Cardiac fibroblast (primary cell): ENCODE measurements at regions not wholly inside any gene's neighbourhood (a gene's known extent, or its start where the extent isn't known, plus 50 kb on each side); places are given as distances from the start of the nearest gene placed in this dataset.

Source experiments
- DNase-seq, 2 donors: peaks; one replicate each; pipeline versions ENCODE4 v3.0.0 to v3.0.0-alpha.2; 2010; ENCODE audit warnings: low read depth in 2 of 2
- H3K4me3 ChIP-seq, 2 donors: replicated peaks in 1 of 2; 1 replicate in 1 of 2; 2 replicates in 1 of 2; pipeline ENCODE4 v1.5.1; 2011; ENCODE audit warnings: low read depth in 2 of 2, low read length in 2 of 2, mild to moderate bottlenecking in 2 of 2, moderate library complexity in 1 of 2
- TF ChIP-seq, protein P1 (sequence below): IDR thresholded peaks from one replicate; pipeline ENCODE4 v1.5.1; 2011; ENCODE audit warnings: low read depth, mild to moderate bottlenecking, low read length, inconsistent platforms

DNA sequence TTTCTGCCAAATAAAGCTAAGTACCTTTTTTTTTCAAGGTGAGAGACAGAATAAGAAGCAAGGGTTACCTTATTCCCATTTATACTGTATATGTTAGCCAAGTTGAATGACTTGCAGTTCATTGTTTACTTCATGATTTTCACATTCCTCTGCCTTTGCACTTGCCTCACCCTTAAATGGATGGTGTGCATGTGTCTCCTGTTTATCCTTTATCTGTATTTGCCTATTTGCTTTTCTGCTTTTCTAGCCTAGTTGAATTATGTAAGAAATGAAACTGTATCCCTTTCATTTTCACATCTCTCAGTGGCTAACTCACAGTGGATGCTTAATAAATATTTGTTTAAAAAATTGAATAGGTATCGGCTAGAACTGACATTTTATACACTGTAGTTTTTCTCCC lies 200.8 kb upstream of the ST8SIA4 start:
- DNase-seq = no peak
- TF ChIP-seq, protein P1, sequence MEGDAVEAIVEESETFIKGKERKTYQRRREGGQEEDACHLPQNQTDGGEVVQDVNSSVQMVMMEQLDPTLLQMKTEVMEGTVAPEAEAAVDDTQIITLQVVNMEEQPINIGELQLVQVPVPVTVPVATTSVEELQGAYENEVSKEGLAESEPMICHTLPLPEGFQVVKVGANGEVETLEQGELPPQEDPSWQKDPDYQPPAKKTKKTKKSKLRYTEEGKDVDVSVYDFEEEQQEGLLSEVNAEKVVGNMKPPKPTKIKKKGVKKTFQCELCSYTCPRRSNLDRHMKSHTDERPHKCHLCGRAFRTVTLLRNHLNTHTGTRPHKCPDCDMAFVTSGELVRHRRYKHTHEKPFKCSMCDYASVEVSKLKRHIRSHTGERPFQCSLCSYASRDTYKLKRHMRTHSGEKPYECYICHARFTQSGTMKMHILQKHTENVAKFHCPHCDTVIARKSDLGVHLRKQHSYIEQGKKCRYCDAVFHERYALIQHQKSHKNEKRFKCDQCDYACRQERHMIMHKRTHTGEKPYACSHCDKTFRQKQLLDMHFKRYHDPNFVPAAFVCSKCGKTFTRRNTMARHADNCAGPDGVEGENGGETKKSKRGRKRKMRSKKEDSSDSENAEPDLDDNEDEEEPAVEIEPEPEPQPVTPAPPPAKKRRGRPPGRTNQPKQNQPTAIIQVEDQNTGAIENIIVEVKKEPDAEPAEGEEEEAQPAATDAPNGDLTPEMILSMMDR = no peak
- H3K4me3 ChIP-seq = no peak overlapping the region

GRCh38 chr5:101102506-101102905 lies 199.4 kb upstream of the ST8SIA4 start:
- no peak overlapping the region for H3K4me3 ChIP-seq
- no peak for DNase-seq
- TF ChIP-seq, protein P1 = no peak

DNA sequence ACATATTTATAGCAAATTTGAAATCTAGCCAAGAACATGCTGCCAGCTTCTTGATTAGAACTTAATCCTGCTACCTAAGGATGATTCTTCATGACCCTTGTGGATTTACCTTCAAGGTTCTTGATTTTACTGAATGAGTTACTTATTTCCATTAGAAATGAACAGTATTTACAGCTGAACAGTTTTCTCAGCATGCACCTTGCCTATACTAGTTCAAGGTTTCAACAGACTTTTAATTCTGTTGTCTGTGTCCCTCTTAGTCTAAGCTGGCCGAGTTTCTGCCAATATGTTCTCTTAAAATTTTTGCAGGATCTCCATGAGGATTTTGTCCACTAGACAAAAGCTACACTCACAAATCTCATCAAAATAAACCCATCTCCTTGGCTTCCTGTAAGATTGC lies 188.8 kb upstream of the ST8SIA4 start:
- TF ChIP-seq, protein P1 = no peak
- no peak overlapping the region for H3K4me3 ChIP-seq
- no peak for DNase-seq

GRCh38 chr5:101084353-101084752 lies 181.3 kb upstream of the ST8SIA4 start:
- DNase-seq = no peak
- no peak overlapping the region for H3K4me3 ChIP-seq
- TF ChIP-seq, protein P1 = no peak

DNA sequence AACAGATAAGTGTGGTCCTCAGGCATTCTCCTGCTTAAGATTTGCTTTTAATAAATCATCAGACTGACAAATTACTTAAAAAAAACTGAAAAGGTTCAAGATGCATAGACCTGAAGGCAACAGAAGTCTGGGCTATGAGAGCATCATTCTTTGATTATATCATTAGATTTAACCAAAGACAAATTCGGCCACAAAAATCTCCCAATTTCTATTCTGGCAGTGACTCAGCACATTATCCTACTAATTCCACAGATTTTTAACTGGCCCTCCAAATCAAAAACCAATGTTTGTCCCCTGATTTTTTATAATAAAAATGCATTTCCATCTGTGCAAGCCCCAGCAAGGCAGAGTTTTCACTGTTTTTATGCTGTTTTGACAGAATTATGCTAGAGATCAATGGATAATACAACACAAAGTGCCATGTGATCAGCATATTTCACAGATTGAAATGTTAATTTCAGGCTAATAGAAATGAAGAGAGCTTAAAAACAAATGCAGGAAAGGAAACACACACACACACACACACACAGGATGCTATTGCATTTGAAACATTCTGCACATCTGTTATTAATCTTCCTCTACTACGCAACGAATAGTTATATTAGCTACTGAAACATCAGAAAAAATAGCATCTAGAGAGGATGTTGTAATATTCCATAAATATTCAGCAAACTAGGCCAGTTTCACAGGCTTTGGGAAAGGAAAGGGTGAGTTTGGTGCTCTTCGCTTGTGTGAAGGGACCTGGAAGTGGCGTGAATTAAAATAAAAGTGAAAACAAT lies 177.6 kb upstream of the ST8SIA4 start:
- no peak overlapping the region for H3K4me3 ChIP-seq
- DNase-seq = peak; percentile 0 to 21
- TF ChIP-seq, protein P1 = no peak

GRCh38 chr5:101068298-101068697 lies 165.2 kb upstream of the ST8SIA4 start:
- no peak overlapping the region for H3K4me3 ChIP-seq
- TF ChIP-seq, protein P1 = no peak
- DNase-seq = no peak

DNA sequence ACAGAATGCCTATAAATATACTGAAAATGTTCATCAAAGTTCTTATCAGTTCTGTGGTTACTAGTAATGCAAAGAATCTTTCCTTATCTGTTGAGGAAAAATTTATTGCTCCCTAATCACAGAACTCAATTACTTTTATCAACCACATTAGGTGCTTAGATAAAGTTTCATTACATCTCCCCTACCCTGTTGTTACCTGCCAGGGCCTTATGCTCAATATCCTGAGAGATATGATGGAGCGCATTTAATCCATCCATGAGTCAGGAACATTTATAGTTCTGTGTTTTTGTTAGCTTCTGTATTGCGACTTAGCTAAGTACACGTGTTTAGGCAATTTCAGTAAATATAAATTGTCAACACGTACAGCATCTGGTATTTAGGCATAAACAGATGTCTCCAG lies 164.3 kb upstream of the ST8SIA4 start:
- no peak for DNase-seq
- TF ChIP-seq, protein P1 = no peak
- H3K4me3 ChIP-seq = no peak overlapping the region
